Ammon's horn (tissue), 1 donor: ENCODE measurements at regions not wholly inside any gene's neighbourhood (a gene's known extent, or its start where the extent isn't known, plus 50 kb on each side); places are given as distances from the start of the nearest gene placed in this dataset.
"Not testable (repeated sequence)": the region's sequence is repeated elsewhere in the genome, so short reads cannot be mapped to it uniquely, and the experiment has no call there.

Experiments used
- DNase-seq: peaks from one replicate; pipeline ENCODE4 v3.0.0-alpha.2; 2016; ENCODE audit warnings: low spot score

GRCh38 chr13:71214821-71215220 lies 652.2 kb downstream of the DACH1 start:
- no peak for DNase-seq

GRCh38 chr13:71214357-71214756 lies 652.6 kb downstream of the DACH1 start:
- DNase-seq: no peak

GRCh38 chr13:71213252-71213821 lies 653.7 kb downstream of the DACH1 start:
- no peak for DNase-seq

- no peak for DNase-seq
Measured at GRCh38 chr13:71210861-71211260, 656.1 kb downstream of the DACH1 start.

- no peak for DNase-seq
Measured at GRCh38 chr13:71209217-71209616, 657.8 kb downstream of the DACH1 start.

GRCh38 chr13:71184583-71184982 lies 682.4 kb downstream of the DACH1 start:
- not testable (repeated sequence) for DNase-seq

- not testable (repeated sequence) for DNase-seq
Measured at GRCh38 chr13:71183352-71183751, 683.7 kb downstream of the DACH1 start.

GRCh38 chr13:71171740-71172139 lies 695.3 kb downstream of the DACH1 start:
- no peak for DNase-seq

GRCh38 chr13:71169180-71169579 lies 697.8 kb downstream of the DACH1 start:
- DNase-seq: no peak

GRCh38 chr13:71156550-71156949 lies 710.5 kb downstream of the DACH1 start:
- no peak for DNase-seq

- no peak for DNase-seq
Measured at GRCh38 chr13:71149498-71150363, 717.3 kb downstream of the DACH1 start.

GRCh38 chr13:71149046-71149445 lies 718.0 kb downstream of the DACH1 start:
- DNase-seq: no peak

GRCh38 chr13:71148396-71148795 lies 718.6 kb downstream of the DACH1 start:
- no peak for DNase-seq

GRCh38 chr13:71144883-71145282 lies 722.1 kb downstream of the DACH1 start:
- no peak for DNase-seq

GRCh38 chr13:71137101-71137500 lies 729.9 kb downstream of the DACH1 start:
- no peak for DNase-seq

- no peak for DNase-seq
Measured at GRCh38 chr13:71124230-71124629, 742.8 kb downstream of the DACH1 start.

- no peak for DNase-seq
Measured at GRCh38 chr13:71118779-71119364, 748.1 kb downstream of the DACH1 start.

GRCh38 chr13:71117920-71118319 lies 749.1 kb downstream of the DACH1 start:
- no peak for DNase-seq

- no peak for DNase-seq
Measured at GRCh38 chr13:71115301-71115700, 751.7 kb downstream of the DACH1 start.

GRCh38 chr13:71096421-71096820 lies 770.6 kb downstream of the DACH1 start:
- DNase-seq: no peak

GRCh38 chr13:71090990-71091389 lies 776.0 kb downstream of the DACH1 start:
- no peak for DNase-seq

GRCh38 chr13:71089056-71089455 lies 777.9 kb downstream of the DACH1 start:
- no peak for DNase-seq

GRCh38 chr13:71087432-71087831 lies 779.6 kb downstream of the DACH1 start:
- DNase-seq: no peak
